Panc1 (cell line): ENCODE measurements at regions not wholly inside any gene's neighbourhood (a gene's known extent, or its start where the extent isn't known, plus 50 kb on each side); places are given as distances from the start of the nearest gene placed in this dataset.

Experiments
- ATAC-seq: fragments of 200-7000 bp; cut with Tn5 transposase; 2 replicates; pipeline ENCODE4 v1.9.1; 2020; ENCODE audit warnings: mild to moderate bottlenecking, moderate library complexity
- BruUV-seq: library from RNA; stranded (reverse); fragments of 400-500 nt; replicated peaks from 2 replicates; lab custom pipeline; 2021; lab: Mats Ljungman, UMichigan
- CTCF ChIA-PET: fragments of 300-600 bp; sonication (Branson Sonifier 250); formaldehyde crosslinking; loops from one replicate; lab custom pipeline; 2022; ENCODE audit warnings: antibody characterized with exemption; lab: Charles Lee
- POLR2A ChIA-PET: fragments of 300-600 bp; sonication (Branson Sonifier 250); formaldehyde crosslinking; loops from one replicate; lab custom pipeline; 2022; ENCODE audit warnings: antibody characterized with exemption; lab: Charles Lee
- DNase-seq: peaks from one replicate; pipeline ENCODE4 v3.0.0-alpha.2; 2010; ENCODE audit warnings: low read depth, low spot score
- H3K27ac ChIP-seq: 2 replicates; pipeline ENCODE4 v1.5.1; 2011; ENCODE audit warnings: mild to moderate bottlenecking, low read length, inconsistent platforms
- H3K27me3 ChIP-seq: fragments of 200-500 bp; sonication (Bioruptor generic); 2 replicates; pipeline ENCODE4 v1.6.0; 2014; ENCODE audit warnings: low read length, inconsistent platforms; ENCODE audit not compliant: control insufficient read depth, insufficient read depth
- H3K36me3 ChIP-seq: fragments of 200-500 bp; sonication (Bioruptor generic); 2 replicates; pipeline ENCODE4 v1.5.1; 2014; ENCODE audit warnings: inconsistent platforms, mild to moderate bottlenecking, low read length, moderate library complexity; ENCODE audit not compliant: control insufficient read depth, insufficient read depth
- H3K4me1 ChIP-seq: 2 replicates; pipeline ENCODE4 v1.5.1; 2011; ENCODE audit warnings: inconsistent platforms, mild to moderate bottlenecking, low read length, moderate library complexity; ENCODE audit not compliant: control insufficient read depth, insufficient read depth
- H3K4me3 ChIP-seq, 2 experiments: 2 replicates each; pipeline ENCODE4 v1.5.1; 2011 to 2012; ENCODE audit warnings: low read depth in 2 of 2, low read length in 2 of 2, mild to moderate bottlenecking in 2 of 2, inconsistent platforms in 1 of 2, moderate library complexity in 1 of 2
- H3K9me3 ChIP-seq: fragments of 200-500 bp; sonication (Bioruptor generic); 2 replicates; pipeline ENCODE4 v1.5.1; 2014; ENCODE audit warnings: low read depth, mild to moderate bottlenecking, inconsistent platforms, low read length, moderate library complexity; ENCODE audit not compliant: control insufficient read depth, insufficient read depth
- POLR2AphosphoS5 ChIP-seq: IDR thresholded peaks from 2 replicates; pipeline ENCODE4 v1.6.1; 2012; ENCODE audit warnings: mild to moderate bottlenecking, low read depth, low read length, moderate library complexity
- SIN3A ChIP-seq: IDR thresholded peaks from 2 replicates; pipeline ENCODE4 v1.6.1; 2012; ENCODE audit warnings: low read depth, mild to moderate bottlenecking, low read length, moderate library complexity, borderline replicate concordance; ENCODE audit not compliant: insufficient read depth
- TCF7L2 ChIP-seq: IDR thresholded peaks from 2 replicates; pipeline ENCODE4 v1.6.1; 2011; ENCODE audit warnings: mild to moderate bottlenecking, low read depth, low read length, inconsistent platforms
- in situ Hi-C: cut with HindIII; loops from 2 replicates; pipeline ENCODE4 v1.10.0; 2016; ENCODE audit warnings: low sequenced_read_pairs, low pct_unique_long_range_greater_than_20kb
- intact Hi-C: fragments of 100-400 bp; cut with micrococcal nuclease; formaldehyde crosslinking; loops from one replicate; pipeline ENCODE4 v1.10.0; 2022; ENCODE audit not compliant: unreplicated experiment
- TF ChIP-seq, protein P1 (sequence below), 2 experiments: IDR thresholded peaks; 2 replicates each; pipeline ENCODE4 v1.6.1; 2011 to 2012; ENCODE audit warnings: low read depth in 2 of 2, control low read depth in 1 of 2, low read length in 1 of 2, mild to moderate bottlenecking in 1 of 2, moderate library complexity in 1 of 2; ENCODE audit not compliant: insufficient read depth in 1 of 2
- TF ChIP-seq, protein P2 (sequence below): fragments of 450-650 bp; IDR thresholded peaks from 2 replicates; pipeline ENCODE4 v1.5.1; 2017; ENCODE audit warnings: mild to moderate bottlenecking

DNA sequence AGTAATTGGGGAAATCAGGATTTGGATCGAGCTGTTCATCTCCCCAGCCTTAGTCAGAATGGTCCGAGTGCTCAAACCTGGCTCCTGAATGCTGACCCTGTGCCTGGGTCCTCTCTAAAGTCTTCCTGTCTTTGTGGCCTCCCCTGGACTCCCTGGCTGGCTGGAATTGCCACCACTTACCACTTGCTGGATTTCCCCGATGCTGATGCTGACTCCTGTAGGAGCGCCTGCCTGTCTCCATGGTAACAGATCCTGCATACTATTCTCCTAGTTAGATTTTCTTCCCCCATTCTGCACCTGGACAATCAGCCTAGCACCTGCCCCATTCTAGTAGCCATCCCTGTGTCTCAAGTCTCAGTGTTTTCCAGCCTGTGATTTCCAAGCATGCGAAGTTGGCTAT is 382.2 kb upstream of the ESRRG start:
- Histone ChIP-seq H3K36me3 (no peaks in the 10 kb centered on the region), H3K9me3 (no peaks in the 10 kb centered on the region), H3K4me3 (no peak overlapping the region), H3K27me3 (no peaks in the 10 kb centered on the region), H3K27ac (no peak overlapping the region), H3K4me1 (no peaks in the 10 kb centered on the region)
- intact Hi-C loops, result no loop called here
- ChIA-PET CTCF (no interaction called here), POLR2A (no interaction called here)
- no TSS peak for BruUV-seq
- TF ChIP-seq, protein P1, sequence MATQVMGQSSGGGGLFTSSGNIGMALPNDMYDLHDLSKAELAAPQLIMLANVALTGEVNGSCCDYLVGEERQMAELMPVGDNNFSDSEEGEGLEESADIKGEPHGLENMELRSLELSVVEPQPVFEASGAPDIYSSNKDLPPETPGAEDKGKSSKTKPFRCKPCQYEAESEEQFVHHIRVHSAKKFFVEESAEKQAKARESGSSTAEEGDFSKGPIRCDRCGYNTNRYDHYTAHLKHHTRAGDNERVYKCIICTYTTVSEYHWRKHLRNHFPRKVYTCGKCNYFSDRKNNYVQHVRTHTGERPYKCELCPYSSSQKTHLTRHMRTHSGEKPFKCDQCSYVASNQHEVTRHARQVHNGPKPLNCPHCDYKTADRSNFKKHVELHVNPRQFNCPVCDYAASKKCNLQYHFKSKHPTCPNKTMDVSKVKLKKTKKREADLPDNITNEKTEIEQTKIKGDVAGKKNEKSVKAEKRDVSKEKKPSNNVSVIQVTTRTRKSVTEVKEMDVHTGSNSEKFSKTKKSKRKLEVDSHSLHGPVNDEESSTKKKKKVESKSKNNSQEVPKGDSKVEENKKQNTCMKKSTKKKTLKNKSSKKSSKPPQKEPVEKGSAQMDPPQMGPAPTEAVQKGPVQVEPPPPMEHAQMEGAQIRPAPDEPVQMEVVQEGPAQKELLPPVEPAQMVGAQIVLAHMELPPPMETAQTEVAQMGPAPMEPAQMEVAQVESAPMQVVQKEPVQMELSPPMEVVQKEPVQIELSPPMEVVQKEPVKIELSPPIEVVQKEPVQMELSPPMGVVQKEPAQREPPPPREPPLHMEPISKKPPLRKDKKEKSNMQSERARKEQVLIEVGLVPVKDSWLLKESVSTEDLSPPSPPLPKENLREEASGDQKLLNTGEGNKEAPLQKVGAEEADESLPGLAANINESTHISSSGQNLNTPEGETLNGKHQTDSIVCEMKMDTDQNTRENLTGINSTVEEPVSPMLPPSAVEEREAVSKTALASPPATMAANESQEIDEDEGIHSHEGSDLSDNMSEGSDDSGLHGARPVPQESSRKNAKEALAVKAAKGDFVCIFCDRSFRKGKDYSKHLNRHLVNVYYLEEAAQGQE (IDR thresholded peaks at IDR 0.05; ENCODE audit: insufficient read depth in 1 of 2, low read depth in 2 of 2, low read length in 1 of 2), result no peak
- TF ChIP-seq TCF7L2 (no peak), POLR2AphosphoS5 (no peak), SIN3A (no peak)
- TF ChIP-seq, protein P2, sequence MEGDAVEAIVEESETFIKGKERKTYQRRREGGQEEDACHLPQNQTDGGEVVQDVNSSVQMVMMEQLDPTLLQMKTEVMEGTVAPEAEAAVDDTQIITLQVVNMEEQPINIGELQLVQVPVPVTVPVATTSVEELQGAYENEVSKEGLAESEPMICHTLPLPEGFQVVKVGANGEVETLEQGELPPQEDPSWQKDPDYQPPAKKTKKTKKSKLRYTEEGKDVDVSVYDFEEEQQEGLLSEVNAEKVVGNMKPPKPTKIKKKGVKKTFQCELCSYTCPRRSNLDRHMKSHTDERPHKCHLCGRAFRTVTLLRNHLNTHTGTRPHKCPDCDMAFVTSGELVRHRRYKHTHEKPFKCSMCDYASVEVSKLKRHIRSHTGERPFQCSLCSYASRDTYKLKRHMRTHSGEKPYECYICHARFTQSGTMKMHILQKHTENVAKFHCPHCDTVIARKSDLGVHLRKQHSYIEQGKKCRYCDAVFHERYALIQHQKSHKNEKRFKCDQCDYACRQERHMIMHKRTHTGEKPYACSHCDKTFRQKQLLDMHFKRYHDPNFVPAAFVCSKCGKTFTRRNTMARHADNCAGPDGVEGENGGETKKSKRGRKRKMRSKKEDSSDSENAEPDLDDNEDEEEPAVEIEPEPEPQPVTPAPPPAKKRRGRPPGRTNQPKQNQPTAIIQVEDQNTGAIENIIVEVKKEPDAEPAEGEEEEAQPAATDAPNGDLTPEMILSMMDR, result no peak
- no peak for ATAC-seq
- in situ Hi-C loops, result no loop called here
- DNase-seq, result no peak

DNA sequence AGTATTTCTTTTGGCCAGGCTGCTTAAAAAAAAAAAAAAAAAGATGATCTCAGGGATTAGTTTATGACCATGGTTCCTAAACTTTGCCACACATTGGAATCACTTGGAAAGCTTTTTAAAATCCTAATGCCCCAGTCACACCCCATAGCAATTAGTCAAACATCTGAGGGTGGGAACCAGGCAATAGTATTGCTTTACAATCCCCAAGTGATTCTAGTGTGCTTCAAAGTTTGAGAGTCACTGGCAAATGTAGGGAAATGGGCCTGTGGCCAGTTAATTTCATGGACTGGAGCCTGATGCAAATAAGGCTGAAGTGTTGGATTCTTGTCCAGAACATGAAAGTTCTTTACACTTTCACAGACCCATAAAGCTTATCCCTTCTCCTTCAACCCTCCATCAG is 374.6 kb upstream of the ESRRG start:
- no peak overlapping the region for H3K4me3 ChIP-seq
- no peaks in the 10 kb centered on the region for H3K36me3 ChIP-seq
- no peak overlapping the region for H3K27ac ChIP-seq
- in situ Hi-C loops (no loop called here), intact Hi-C loops (no loop called here)
- DNase-seq, result no peak
- H3K9me3 ChIP-seq, result no peaks in the 10 kb centered on the region
- ChIA-PET CTCF (interaction anchor here (0.6 kb wide), 1 partner anchor 671 kb away, joined by 5 read pairs; no protein-coding TSS in a partner anchor), POLR2A (no interaction called here)
- TF ChIP-seq, protein P1 (IDR thresholded peaks at IDR 0.05; ENCODE audit: insufficient read depth in 1 of 2, low read depth in 2 of 2, low read length in 1 of 2), result no peak
- TF ChIP-seq SIN3A, result no peak
- TF ChIP-seq, protein P2, result no peak
- no peak for TF ChIP-seq POLR2AphosphoS5
- no peak for TF ChIP-seq TCF7L2
- no peak for ATAC-seq
- no peaks in the 10 kb centered on the region for H3K4me1 ChIP-seq
- no TSS peak for BruUV-seq
- H3K27me3 ChIP-seq, result no peaks in the 10 kb centered on the region
